OCI-LY7 (cell line): ENCODE measurements at regions not wholly inside any gene's neighbourhood (a gene's known extent, or its start where the extent isn't known, plus 50 kb on each side); places are given as distances from the start of the nearest gene placed in this dataset.

ENCODE experiments used
- BruUV-seq: library from RNA; stranded (reverse); fragments of 400-500 nt; replicated peaks from 2 replicates; lab custom pipeline; 2021; lab: Mats Ljungman, UMichigan
- CTCF ChIA-PET: fragments of 300-600 bp; sonication (Branson Sonifier 250); formaldehyde crosslinking; loops from one replicate; lab custom pipeline; 2022; ENCODE audit warnings: antibody characterized with exemption; ENCODE audit not compliant: unreplicated experiment; lab: Charles Lee
- POLR2A ChIA-PET: fragments of 300-600 bp; sonication (Branson Sonifier 250); formaldehyde crosslinking; loops from one replicate; lab custom pipeline; 2022; ENCODE audit warnings: antibody characterized with exemption; lab: Charles Lee
- DNase-seq: peaks from one replicate; pipeline ENCODE4 v3.0.0-alpha.2; 2015; ENCODE audit warnings: low spot score
- H2AFZ ChIP-seq: fragments of 200-600 bp; sonication (generic), shearing (Covaris generic); 2 replicates; pipeline ENCODE4 v1.6.1; 2014; ENCODE audit warnings: mild to moderate bottlenecking, antibody characterized with exemption, low read length, moderate library complexity
- H3K27ac ChIP-seq: fragments of 200-600 bp; sonication (generic); 2 replicates; pipeline ENCODE4 v1.5.1; 2014; ENCODE audit warnings: mixed run types, low read depth, mild to moderate bottlenecking, moderate library complexity, low read length, inconsistent platforms; ENCODE audit not compliant: poor library complexity, severe bottlenecking
- H3K36me3 ChIP-seq: fragments of 200-600 bp; sonication (generic); 2 replicates; pipeline ENCODE4 v1.6.1; 2014; ENCODE audit warnings: mild to moderate bottlenecking, antibody characterized with exemption, low read length, moderate library complexity, mixed read lengths; ENCODE audit not compliant: insufficient read depth
- H3K4me1 ChIP-seq: fragments of 200-600 bp; sonication (generic); 2 replicates; pipeline ENCODE4 v1.5.1; 2014; ENCODE audit warnings: mild to moderate bottlenecking, low read length; ENCODE audit not compliant: insufficient read depth, poor library complexity, severe bottlenecking
- H3K4me2 ChIP-seq: fragments of 200-600 bp; sonication (generic); 2 replicates; pipeline ENCODE4 v1.6.1; 2014; ENCODE audit warnings: mild to moderate bottlenecking, low read length
- H3K4me3 ChIP-seq: fragments of 200-600 bp; sonication (generic); 2 replicates; pipeline ENCODE4 v1.5.1; 2014; ENCODE audit warnings: mild to moderate bottlenecking, low read depth, low read length; ENCODE audit not compliant: poor library complexity, severe bottlenecking
- H3K79me2 ChIP-seq: fragments of 200-600 bp; sonication (generic); 2 replicates; pipeline ENCODE4 v1.6.1; 2016; ENCODE audit warnings: low read depth, mild to moderate bottlenecking, low read length, moderate library complexity, mixed read lengths; ENCODE audit not compliant: insufficient read depth
- H3K9me2 ChIP-seq: fragments of 200-600 bp; sonication (generic); 2 replicates; pipeline ENCODE4 v1.6.1; 2016; ENCODE audit warnings: mild to moderate bottlenecking, low read length, mixed read lengths; ENCODE audit not compliant: insufficient read depth
- H3K9me3 ChIP-seq: fragments of 200-600 bp; sonication (generic); 2 replicates; pipeline ENCODE4 v1.6.1; 2014; ENCODE audit warnings: mild to moderate bottlenecking, mixed run types, low read length, mixed read lengths
- H4K20me1 ChIP-seq: fragments of 200-600 bp; sonication (generic); 2 replicates; pipeline ENCODE4 v1.6.1; 2014; ENCODE audit warnings: mild to moderate bottlenecking, antibody characterized with exemption, low read length, moderate library complexity, mixed read lengths; ENCODE audit not compliant: insufficient read depth
- EZH2phosphoT487 ChIP-seq: fragments of 200-600 bp; sonication (generic); IDR thresholded peaks from 2 replicates; pipeline ENCODE4 v1.6.1; 2018; ENCODE audit warnings: low read depth, borderline replicate concordance, mild to moderate bottlenecking, mixed run types, antibody characterized with exemption, low read length, moderate library complexity, mixed read lengths
- intact Hi-C: fragments of 100-400 bp; cut with micrococcal nuclease; formaldehyde crosslinking; loops from one replicate; pipeline ENCODE4 v1.10.0; 2022; ENCODE audit not compliant: unreplicated experiment
- TF ChIP-seq, protein P1 (sequence below): fragments of 200-600 bp; sonication (generic); conservative IDR thresholded peaks from 2 replicates; pipeline ENCODE4 v1.5.1; 2014; ENCODE audit warnings: mild to moderate bottlenecking, antibody characterized with exemption, low read length, moderate library complexity, mixed read lengths

DNA sequence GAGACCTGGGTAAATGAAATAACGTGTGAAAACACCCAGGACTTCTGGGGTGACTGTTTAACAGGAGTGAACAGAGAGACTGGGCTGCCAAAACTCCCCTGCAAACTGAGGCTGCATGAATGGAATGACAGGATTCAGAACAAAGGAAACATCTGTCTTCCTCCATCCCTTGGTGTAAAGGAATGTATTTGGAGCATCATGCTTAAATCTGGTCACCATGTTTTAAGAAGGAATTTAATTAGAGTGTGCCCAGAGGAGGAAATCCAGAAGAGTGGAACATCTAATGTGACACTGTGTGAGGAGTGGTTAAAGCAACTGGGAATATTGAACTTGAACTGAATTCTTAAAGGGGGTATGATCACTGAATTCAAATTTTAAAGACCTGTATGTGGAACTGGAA, 437.2 kb downstream of the LIG4 start:
- intact Hi-C loops = no loop called here
- no TSS peak for BruUV-seq
- H3K9me3 ChIP-seq = no peaks in the 10 kb centered on the region
- H3K4me3 ChIP-seq = no peak overlapping the region
- H3K9me2 ChIP-seq = no peaks in the 10 kb centered on the region
- TF ChIP-seq, protein P1, sequence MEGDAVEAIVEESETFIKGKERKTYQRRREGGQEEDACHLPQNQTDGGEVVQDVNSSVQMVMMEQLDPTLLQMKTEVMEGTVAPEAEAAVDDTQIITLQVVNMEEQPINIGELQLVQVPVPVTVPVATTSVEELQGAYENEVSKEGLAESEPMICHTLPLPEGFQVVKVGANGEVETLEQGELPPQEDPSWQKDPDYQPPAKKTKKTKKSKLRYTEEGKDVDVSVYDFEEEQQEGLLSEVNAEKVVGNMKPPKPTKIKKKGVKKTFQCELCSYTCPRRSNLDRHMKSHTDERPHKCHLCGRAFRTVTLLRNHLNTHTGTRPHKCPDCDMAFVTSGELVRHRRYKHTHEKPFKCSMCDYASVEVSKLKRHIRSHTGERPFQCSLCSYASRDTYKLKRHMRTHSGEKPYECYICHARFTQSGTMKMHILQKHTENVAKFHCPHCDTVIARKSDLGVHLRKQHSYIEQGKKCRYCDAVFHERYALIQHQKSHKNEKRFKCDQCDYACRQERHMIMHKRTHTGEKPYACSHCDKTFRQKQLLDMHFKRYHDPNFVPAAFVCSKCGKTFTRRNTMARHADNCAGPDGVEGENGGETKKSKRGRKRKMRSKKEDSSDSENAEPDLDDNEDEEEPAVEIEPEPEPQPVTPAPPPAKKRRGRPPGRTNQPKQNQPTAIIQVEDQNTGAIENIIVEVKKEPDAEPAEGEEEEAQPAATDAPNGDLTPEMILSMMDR = no peak
- TF ChIP-seq EZH2phosphoT487 = no peak
- ChIA-PET POLR2A (no interaction called here), CTCF (no interaction called here)
- no peak overlapping the region for H2AFZ ChIP-seq
- no peak overlapping the region for H3K4me2 ChIP-seq
- H4K20me1 ChIP-seq = no peaks in the 10 kb centered on the region
- H3K79me2 ChIP-seq = no peaks in the 10 kb centered on the region
- no peak for DNase-seq
- H3K4me1 ChIP-seq = no peaks in the 10 kb centered on the region
- H3K36me3 ChIP-seq = no peaks in the 10 kb centered on the region
- H3K27ac ChIP-seq = no peak overlapping the region

DNA sequence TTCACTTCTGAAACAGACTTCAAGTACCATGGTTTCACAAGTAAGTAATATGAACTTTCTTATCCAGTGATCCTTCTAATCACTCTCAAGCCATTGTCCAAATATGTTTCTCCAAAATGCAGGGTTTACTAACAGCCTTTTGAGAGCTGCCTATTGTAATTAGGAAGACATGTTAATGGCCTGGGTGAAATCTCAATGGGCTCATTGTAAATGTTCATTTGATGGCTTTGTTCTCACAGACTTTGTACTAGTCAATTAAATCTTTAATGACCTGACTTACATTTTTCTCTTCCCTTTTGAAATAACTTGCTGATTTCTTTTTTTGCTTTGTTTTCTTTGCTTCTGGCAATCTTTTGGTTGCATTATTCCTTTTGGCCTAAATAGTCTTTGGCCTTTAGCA, 444.8 kb downstream of the LIG4 start:
- no TSS peak for BruUV-seq
- Histone ChIP-seq H3K36me3 (no peaks in the 10 kb centered on the region), H3K79me2 (no peaks in the 10 kb centered on the region), H4K20me1 (no peaks in the 10 kb centered on the region), H3K9me2 (no peaks in the 10 kb centered on the region), H3K27ac (no peak overlapping the region), H3K4me3 (no peak overlapping the region), H3K9me3 (no peaks in the 10 kb centered on the region), H3K4me1 (no peaks in the 10 kb centered on the region), H3K4me2 (no peak overlapping the region), H2AFZ (no peak overlapping the region)
- DNase-seq = no peak
- ChIA-PET POLR2A (no interaction called here), CTCF (no interaction called here)
- intact Hi-C loops = no loop called here
- TF ChIP-seq EZH2phosphoT487 = no peak
- TF ChIP-seq, protein P1 = no peak

GRCh38 chr13:107767119-107767518, 448.2 kb downstream of the LIG4 start:
- intact Hi-C loops = no loop called here
- no peak for TF ChIP-seq EZH2phosphoT487
- TF ChIP-seq, protein P1 = no peak

More at GRCh38 chr13:107767119-107767518, 448.2 kb downstream of the LIG4 start:
- no peaks in the 10 kb centered on the region for H3K4me1 ChIP-seq
- H3K36me3 ChIP-seq = no peaks in the 10 kb centered on the region
- H3K27ac ChIP-seq = no peak overlapping the region
- H3K9me3 ChIP-seq = no peaks in the 10 kb centered on the region
- no peak overlapping the region for H3K4me3 ChIP-seq
- no peak overlapping the region for H2AFZ ChIP-seq
- no peaks in the 10 kb centered on the region for H3K9me2 ChIP-seq
- ChIA-PET POLR2A (no interaction called here), CTCF (no interaction called here)
- H3K79me2 ChIP-seq = no peaks in the 10 kb centered on the region
- DNase-seq = no peak
- BruUV-seq = no TSS peak
- no peak overlapping the region for H3K4me2 ChIP-seq
- H4K20me1 ChIP-seq = no peaks in the 10 kb centered on the region
